IMR-90 (cell line): ENCODE measurements at regions not wholly inside any gene's neighbourhood (a gene's known extent, or its start where the extent isn't known, plus 50 kb on each side); places are given as distances from the start of the nearest gene placed in this dataset.

Experiments used
- ATAC-seq: fragments of 200-7000 bp; cut with Tn5 transposase; 2 replicates; pipeline ENCODE4 v1.9.1; 2020; ENCODE audit warnings: low read depth, mild to moderate bottlenecking, moderate library complexity
- BruUV-seq: library from RNA; stranded (reverse); fragments of 400-500 nt; replicated peaks from 2 replicates; lab custom pipeline; 2021; lab: Mats Ljungman, UMichigan
- CTCF ChIA-PET: fragments of 300-600 bp; formaldehyde crosslinking; extraction: SDS; loops from one replicate; lab custom pipeline; 2021; ENCODE audit warnings: antibody characterized with exemption; lab: Yijun Ruan, JAX
- POLR2A ChIA-PET: fragments of 300-600 bp; sonication (Branson Sonifier 250); formaldehyde crosslinking; loops from one replicate; lab custom pipeline; 2022; ENCODE audit warnings: antibody characterized with exemption; ENCODE audit not compliant: unreplicated experiment; lab: Charles Lee
- DNase-seq: peaks from one replicate; pipeline ENCODE4 v3.0.0; 2013
- H2AFZ ChIP-seq: replicated peaks from 2 replicates; pipeline ENCODE3; 2013; ENCODE audit warnings: low read length, mild to moderate bottlenecking; ENCODE audit not compliant: poor library complexity
- H2AK5ac ChIP-seq: 2 replicates; pipeline ENCODE4 v1.6.1; 2013; ENCODE audit warnings: low read depth, low read length, inconsistent platforms
- H2AK9ac ChIP-seq: replicated peaks from 2 replicates; pipeline ENCODE3; 2013; ENCODE audit warnings: mild to moderate bottlenecking, low read depth, low read length, moderate library complexity; ENCODE audit not compliant: poor library complexity
- H2BK120ac ChIP-seq: 2 replicates; pipeline ENCODE4 v1.6.1; 2013; ENCODE audit warnings: low read depth, low read length, inconsistent platforms
- H2BK15ac ChIP-seq: 3 replicates; pipeline ENCODE4 v1.6.1; 2013; ENCODE audit warnings: low read depth, low read length, inconsistent platforms
- H2BK20ac ChIP-seq: 2 replicates; pipeline ENCODE4 v1.6.1; 2013; ENCODE audit warnings: low read depth, mild to moderate bottlenecking, inconsistent platforms, low read length, moderate library complexity
- H2BK5ac ChIP-seq: 2 replicates; pipeline ENCODE4 v1.6.1; 2013; ENCODE audit warnings: mild to moderate bottlenecking, low read depth, low read length, inconsistent platforms; ENCODE audit not compliant: poor library complexity, severe bottlenecking
- H3K14ac ChIP-seq: replicated peaks from 2 replicates; pipeline ENCODE4 v1.6.1; 2013; ENCODE audit warnings: low read depth, low read length, inconsistent platforms
- H3K18ac ChIP-seq: 2 replicates; pipeline ENCODE4 v1.6.1; 2013; ENCODE audit warnings: low read depth, low read length, control low read depth
- H3K23ac ChIP-seq: 2 replicates; pipeline ENCODE4 v1.6.1; 2013; ENCODE audit warnings: low read depth, low read length, inconsistent platforms
- H3K27ac ChIP-seq: 2 replicates; pipeline ENCODE4 v1.5.1; 2013; ENCODE audit warnings: mild to moderate bottlenecking, control low read depth, low read length; ENCODE audit not compliant: insufficient read depth
- H3K27me3 ChIP-seq: 2 replicates; pipeline ENCODE4 v1.6.1; 2013; ENCODE audit warnings: low read length; ENCODE audit not compliant: control insufficient read depth, insufficient read depth
- H3K36me3 ChIP-seq: 2 replicates; pipeline ENCODE4 v1.6.1; 2013; ENCODE audit warnings: low read length, mixed read lengths; ENCODE audit not compliant: control insufficient read depth, insufficient read depth
- H3K4ac ChIP-seq: 2 replicates; pipeline ENCODE4 v1.6.1; 2013; ENCODE audit warnings: low read depth, low read length, inconsistent platforms
- H3K4me1 ChIP-seq: 2 replicates; pipeline ENCODE4 v1.6.1; 2013; ENCODE audit warnings: low read length, mixed read lengths; ENCODE audit not compliant: control insufficient read depth, insufficient read depth
- H3K4me2 ChIP-seq: 2 replicates; pipeline ENCODE4 v1.6.1; 2013; ENCODE audit warnings: low read depth, mild to moderate bottlenecking, control low read depth, low read length, moderate library complexity
- H3K4me3 ChIP-seq: 2 replicates; pipeline ENCODE4 v1.5.1; 2013; ENCODE audit warnings: low read depth, mild to moderate bottlenecking, control low read depth, low read length, moderate library complexity; ENCODE audit not compliant: insufficient read depth
- H3K56ac ChIP-seq: 2 replicates; pipeline ENCODE4 v1.6.1; 2013; ENCODE audit warnings: low read length, inconsistent platforms; ENCODE audit not compliant: insufficient read depth; ENCODE audit errors: extremely low read depth
- H3K79me1 ChIP-seq, 2 experiments: 2 replicates each; pipeline ENCODE4 v1.6.1; 2013; ENCODE audit warnings: low read length in 2 of 2, inconsistent platforms in 1 of 2, low read depth in 1 of 2
- H3K9ac ChIP-seq: 2 replicates; pipeline ENCODE4 v1.6.1; 2013; ENCODE audit warnings: low read depth, low read length, control low read depth
- H3K9me1 ChIP-seq: 2 replicates; pipeline ENCODE4 v1.6.1; 2013; ENCODE audit warnings: low read length, inconsistent platforms; ENCODE audit not compliant: insufficient read depth
- H3K9me3 ChIP-seq: 2 replicates; pipeline ENCODE4 v1.6.1; 2013; ENCODE audit warnings: low read length; ENCODE audit not compliant: control insufficient read depth, insufficient read depth
- H4K20me1 ChIP-seq: 2 replicates; pipeline ENCODE4 v1.6.1; 2013; ENCODE audit warnings: low read length, inconsistent platforms; ENCODE audit not compliant: insufficient read depth
- H4K5ac ChIP-seq: 2 replicates; pipeline ENCODE4 v1.6.1; 2013; ENCODE audit warnings: mild to moderate bottlenecking, low read depth, low read length, control low read depth
- H4K8ac ChIP-seq, 2 experiments: 2 replicates each; pipeline ENCODE4 v1.6.1; 2013; ENCODE audit warnings: low read depth in 2 of 2, low read length in 2 of 2, control low read depth in 1 of 2, inconsistent platforms in 1 of 2
- H4K91ac ChIP-seq: 2 replicates; pipeline ENCODE4 v1.6.1; 2013; ENCODE audit warnings: low read depth, low read length, inconsistent platforms; ENCODE audit not compliant: insufficient read depth
- BHLHE40 ChIP-seq: fragments of 150-350 bp; IDR thresholded peaks from 2 replicates; pipeline ENCODE4 v1.6.1; 2016; ENCODE audit warnings: mild to moderate bottlenecking, low read depth, low read length
- RCOR1 ChIP-seq: IDR thresholded peaks from 2 replicates; pipeline ENCODE4 v1.6.1; 2012; ENCODE audit warnings: mild to moderate bottlenecking, low read length, improper control_type of control experiment; ENCODE audit not compliant: insufficient replicate concordance
- SMC3 ChIP-seq: fragments of 150-350 bp; IDR thresholded peaks from 2 replicates; pipeline ENCODE4 v1.6.1; 2016; ENCODE audit warnings: low read depth, mild to moderate bottlenecking, antibody characterized with exemption, low read length, moderate library complexity
- WGBS, 2 experiments: methylation state at CpG; one replicate each; pipeline versions ENCODE4 v1.1.5 to v1.1.7; 2013; ENCODE audit warnings: missing lambda C conversion rate in 2 of 2; ENCODE audit not compliant: insufficient read length in 1 of 2; ENCODE audit errors: extremely low coverage in 2 of 2; 5-methylcytosine and 5-hydroxymethylcytosine counted together
- dilution Hi-C: fragments of 300-500 bp; cut with HindIII; formaldehyde crosslinking; loops from one replicate; pipeline ENCODE4 v1.14.3; 2018; ENCODE audit warnings: low sequenced_read_pairs; ENCODE audit not compliant: unreplicated experiment
- in situ Hi-C: fragments of 300-500 bp; cut with MboI; formaldehyde crosslinking; loops from 3 replicates; pipeline ENCODE4 v1.14.3; 2019; ENCODE audit warnings: low sequenced_read_pairs, inconsistent platforms, mixed read lengths
- intact Hi-C: fragments of 100-400 bp; cut with micrococcal nuclease; formaldehyde crosslinking; loops from 2 replicates; pipeline ENCODE4 v1.10.0; 2022
- TF ChIP-seq, protein P1 (sequence below): conservative IDR thresholded peaks from 2 replicates; pipeline ENCODE4 v1.5.1; 2012; ENCODE audit warnings: mild to moderate bottlenecking, low read depth, low read length, improper control_type of control experiment
- TF ChIP-seq, protein P2 (sequence below): fragments of 150-350 bp; IDR thresholded peaks from 2 replicates; pipeline ENCODE4 v1.6.1; 2016; ENCODE audit warnings: low read depth, mild to moderate bottlenecking, low read length, moderate library complexity, borderline replicate concordance
- TF ChIP-seq, protein P3 (sequence below): fragments of 150-350 bp; IDR thresholded peaks from 2 replicates; pipeline ENCODE4 v1.6.1; 2017; ENCODE audit warnings: mild to moderate bottlenecking, antibody characterized with exemption, low read length, low read depth

DNA sequence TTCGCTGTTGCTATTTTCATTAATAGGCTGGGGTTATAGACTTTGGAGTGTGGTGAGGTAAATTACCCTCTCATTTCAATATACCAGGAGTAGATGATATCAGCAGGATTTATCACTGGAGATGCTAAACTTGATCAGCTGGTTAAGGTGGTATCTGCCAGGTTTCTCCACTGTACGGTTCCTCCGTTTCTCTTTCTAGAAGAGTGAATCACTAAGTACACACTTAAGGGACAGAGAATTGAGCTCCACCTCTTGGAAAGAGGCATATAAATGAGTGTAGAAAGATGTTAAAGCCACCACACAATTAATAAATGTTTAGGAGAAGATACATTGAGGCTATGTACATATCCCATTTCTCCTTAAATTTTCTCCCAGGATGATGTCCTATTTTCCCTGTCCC is 277.4 kb upstream of the GRIP1 start:
- H2AK9ac ChIP-seq, result no peak overlapping the region
- no CpG with 5 or more reads among the region's 3 CpGs for WGBS, 2 experiments
- no TSS peak for BruUV-seq

More for the DNA sequence above, 277.4 kb upstream of the GRIP1 start:
- Histone ChIP-seq H2BK120ac (no peak overlapping the region), H3K27me3 (no peaks in the 10 kb centered on the region), H4K8ac (no peak overlapping the region), H3K14ac (no peak overlapping the region), H3K4me3 (no peak overlapping the region), H3K79me1 (no peaks in the 10 kb centered on the region), H2BK15ac (no peak overlapping the region), H2BK20ac (no peak overlapping the region), H3K9ac (no peak overlapping the region), H3K9me1 (no peaks in the 10 kb centered on the region), H2AFZ (no peak overlapping the region), H3K4me2 (no peak overlapping the region), H3K18ac (no peak overlapping the region), H3K27ac (no peak overlapping the region), H3K36me3 (no peaks in the 10 kb centered on the region), H3K56ac (no peak overlapping the region), H3K9me3 (no peaks in the 10 kb centered on the region), H3K4me1 (no peaks in the 10 kb centered on the region), H4K91ac (no peak overlapping the region), H4K5ac (no peak overlapping the region), H3K4ac (no peak overlapping the region), H2AK5ac (no peak overlapping the region), H2BK5ac (no peak overlapping the region), H4K20me1 (no peaks in the 10 kb centered on the region), H3K23ac (no peak overlapping the region)
- TF ChIP-seq, protein P1, sequence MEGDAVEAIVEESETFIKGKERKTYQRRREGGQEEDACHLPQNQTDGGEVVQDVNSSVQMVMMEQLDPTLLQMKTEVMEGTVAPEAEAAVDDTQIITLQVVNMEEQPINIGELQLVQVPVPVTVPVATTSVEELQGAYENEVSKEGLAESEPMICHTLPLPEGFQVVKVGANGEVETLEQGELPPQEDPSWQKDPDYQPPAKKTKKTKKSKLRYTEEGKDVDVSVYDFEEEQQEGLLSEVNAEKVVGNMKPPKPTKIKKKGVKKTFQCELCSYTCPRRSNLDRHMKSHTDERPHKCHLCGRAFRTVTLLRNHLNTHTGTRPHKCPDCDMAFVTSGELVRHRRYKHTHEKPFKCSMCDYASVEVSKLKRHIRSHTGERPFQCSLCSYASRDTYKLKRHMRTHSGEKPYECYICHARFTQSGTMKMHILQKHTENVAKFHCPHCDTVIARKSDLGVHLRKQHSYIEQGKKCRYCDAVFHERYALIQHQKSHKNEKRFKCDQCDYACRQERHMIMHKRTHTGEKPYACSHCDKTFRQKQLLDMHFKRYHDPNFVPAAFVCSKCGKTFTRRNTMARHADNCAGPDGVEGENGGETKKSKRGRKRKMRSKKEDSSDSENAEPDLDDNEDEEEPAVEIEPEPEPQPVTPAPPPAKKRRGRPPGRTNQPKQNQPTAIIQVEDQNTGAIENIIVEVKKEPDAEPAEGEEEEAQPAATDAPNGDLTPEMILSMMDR, result no peak
- TF ChIP-seq, protein P2, sequence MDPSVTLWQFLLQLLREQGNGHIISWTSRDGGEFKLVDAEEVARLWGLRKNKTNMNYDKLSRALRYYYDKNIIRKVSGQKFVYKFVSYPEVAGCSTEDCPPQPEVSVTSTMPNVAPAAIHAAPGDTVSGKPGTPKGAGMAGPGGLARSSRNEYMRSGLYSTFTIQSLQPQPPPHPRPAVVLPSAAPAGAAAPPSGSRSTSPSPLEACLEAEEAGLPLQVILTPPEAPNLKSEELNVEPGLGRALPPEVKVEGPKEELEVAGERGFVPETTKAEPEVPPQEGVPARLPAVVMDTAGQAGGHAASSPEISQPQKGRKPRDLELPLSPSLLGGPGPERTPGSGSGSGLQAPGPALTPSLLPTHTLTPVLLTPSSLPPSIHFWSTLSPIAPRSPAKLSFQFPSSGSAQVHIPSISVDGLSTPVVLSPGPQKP, result no peak
- TF ChIP-seq BHLHE40 (no peak), SMC3 (no peak), RCOR1 (no peak)
- TF ChIP-seq, protein P3, sequence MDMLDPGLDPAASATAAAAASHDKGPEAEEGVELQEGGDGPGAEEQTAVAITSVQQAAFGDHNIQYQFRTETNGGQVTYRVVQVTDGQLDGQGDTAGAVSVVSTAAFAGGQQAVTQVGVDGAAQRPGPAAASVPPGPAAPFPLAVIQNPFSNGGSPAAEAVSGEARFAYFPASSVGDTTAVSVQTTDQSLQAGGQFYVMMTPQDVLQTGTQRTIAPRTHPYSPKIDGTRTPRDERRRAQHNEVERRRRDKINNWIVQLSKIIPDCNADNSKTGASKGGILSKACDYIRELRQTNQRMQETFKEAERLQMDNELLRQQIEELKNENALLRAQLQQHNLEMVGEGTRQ, result no peak
- DNase-seq (no peak), ATAC-seq (no peak)
- in situ Hi-C loops, result no loop called here
- CTCF ChIA-PET, result no interaction called here
- intact Hi-C loops, result no loop called here
- POLR2A ChIA-PET, result no interaction called here
- dilution Hi-C loops, result no loop called here
